NCI-H510A (cell line): ENCODE measurements at regions not wholly inside any gene's neighbourhood (a gene's known extent, or its start where the extent isn't known, plus 50 kb on each side); places are given as distances from the start of the nearest gene placed in this dataset.

Source experiments
- DNase-seq: peaks from one replicate; lab custom pipeline; 2025; lab: John Stamatoyannopoulos, UW

DNA sequence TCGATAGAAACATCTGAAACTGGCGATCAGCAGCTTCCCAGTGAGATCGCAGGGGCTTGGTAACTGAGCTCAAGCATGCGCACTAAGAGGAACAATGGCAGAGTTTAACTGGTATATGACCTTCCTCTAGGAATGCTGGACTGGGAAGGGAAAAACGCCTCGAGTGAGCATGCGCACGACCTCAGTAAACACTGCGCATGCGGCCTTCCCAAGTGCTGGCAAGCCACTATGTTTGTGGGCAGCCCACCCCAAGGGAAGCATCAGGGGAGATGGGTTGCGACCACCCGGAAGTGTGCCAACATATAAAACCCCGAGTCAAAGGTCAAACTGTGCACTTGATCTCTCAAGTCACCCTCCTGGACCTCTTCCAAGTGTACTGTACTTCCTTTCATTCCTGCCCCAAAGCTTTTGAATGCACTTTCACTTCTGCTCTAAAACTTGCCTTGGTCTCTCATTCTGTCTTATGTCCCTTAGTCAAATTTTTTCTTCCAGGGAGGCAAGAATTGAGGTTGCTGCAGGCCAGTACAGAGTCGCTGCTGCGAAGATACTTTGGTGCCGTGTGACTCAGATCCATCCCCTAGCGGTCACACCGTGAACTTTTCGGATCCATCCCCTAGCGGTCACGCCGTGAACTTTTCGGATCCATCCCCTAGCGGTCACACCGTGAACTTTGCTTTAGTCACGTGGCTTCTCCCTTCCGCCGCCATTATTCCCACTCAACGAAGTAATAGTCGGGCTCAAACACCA is 243.3 kb downstream of the FAM43A start:
- DNase-seq: no peak

DNA sequence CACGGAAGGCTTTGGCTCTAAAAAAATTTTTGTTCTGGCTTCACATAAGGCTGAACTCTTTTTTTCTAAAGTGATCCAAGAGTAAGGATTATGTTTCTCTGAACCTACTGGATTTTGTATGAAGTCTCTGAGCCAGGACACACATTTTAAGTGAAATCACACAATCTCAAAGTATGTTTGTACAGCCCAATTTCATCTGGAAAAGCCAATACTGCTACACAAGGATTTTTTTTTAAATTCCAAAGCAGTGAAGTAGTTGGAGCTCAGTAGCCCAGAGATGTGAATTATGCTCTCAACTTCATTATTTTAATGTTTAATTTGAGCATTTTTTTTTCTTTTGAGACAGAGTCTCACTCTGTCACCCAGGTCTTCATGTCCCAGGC is 243.9 kb downstream of the FAM43A start:
- DNase-seq: no peak

DNA sequence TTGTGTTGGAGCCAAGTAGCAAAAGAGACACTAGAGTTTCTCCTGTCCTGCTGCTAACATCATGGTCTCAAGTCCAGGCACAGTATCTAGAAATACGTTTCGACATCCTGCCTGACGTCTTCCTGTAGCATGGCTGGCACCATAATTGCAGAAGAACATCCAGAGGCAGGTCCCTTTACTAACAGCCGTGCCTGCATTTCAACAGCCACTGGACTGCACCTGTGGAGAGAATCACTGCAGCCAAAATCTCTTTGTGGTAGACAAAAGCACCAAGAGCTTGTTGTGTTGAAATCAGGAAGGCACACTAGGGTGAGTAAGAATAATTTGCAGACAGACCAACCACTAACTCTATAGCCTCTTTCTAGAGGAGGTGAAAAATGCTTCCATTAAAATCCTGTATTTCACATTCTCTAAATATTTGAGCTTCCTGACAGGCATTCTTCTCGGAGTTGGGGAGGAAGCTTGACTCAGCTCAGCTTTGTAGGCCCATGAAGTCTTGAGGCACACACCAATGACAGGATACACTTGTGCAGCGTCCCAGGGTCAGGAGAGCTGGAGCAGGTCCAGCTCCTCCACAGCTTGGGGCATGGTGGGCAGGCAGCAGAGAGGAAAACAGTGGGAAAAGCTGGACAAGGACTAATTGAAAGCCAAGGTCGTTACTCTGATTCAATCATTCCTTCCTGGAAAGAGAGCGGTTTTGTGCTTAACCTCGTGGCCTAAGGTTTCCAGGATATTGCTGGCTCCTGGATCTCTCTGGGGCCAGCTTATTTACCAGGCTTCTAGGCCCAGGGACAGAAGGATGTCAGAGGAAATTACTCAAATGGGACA is 244.9 kb downstream of the FAM43A start:
- no peak for DNase-seq

DNA sequence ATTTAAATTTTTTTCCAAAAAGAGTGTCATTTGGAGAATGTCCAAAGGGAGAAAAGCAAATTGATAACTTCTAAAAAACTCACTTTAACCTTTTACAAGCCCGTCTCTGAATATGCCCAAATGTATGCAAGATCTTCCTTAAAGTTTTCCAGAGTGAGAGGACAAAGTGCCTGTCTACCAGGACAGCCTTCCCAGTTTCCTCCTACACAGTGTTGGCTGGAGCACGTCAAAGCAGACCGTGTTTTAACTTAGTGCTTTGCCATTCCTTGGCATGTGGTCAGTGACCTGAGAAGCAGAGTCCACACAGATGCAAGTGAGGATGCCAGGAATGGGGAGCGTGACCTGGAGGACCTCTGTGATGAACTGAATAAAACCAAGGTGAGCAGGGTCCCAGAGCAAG is 245.7 kb downstream of the FAM43A start:
- DNase-seq: no peak

DNA sequence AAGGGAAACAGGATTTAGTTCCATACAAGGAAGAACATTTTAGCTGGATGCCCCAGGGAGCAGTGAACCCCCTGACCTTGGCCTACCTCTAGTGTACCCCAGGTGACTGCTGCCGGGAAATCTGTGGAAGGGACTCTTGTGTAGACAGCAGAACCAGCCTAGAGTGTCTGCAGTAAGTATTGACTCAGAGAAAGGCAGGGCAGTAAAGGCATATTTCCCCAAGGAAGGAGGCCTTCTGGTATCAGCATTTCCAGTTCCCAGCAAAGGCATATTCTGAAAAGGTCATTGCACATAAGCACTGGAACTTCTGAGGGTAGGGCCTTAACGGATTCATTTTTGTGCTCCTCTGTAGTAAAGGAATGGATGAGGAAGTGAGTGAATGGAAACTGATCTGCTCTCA is 246.2 kb downstream of the FAM43A start:
- DNase-seq: no peak

DNA sequence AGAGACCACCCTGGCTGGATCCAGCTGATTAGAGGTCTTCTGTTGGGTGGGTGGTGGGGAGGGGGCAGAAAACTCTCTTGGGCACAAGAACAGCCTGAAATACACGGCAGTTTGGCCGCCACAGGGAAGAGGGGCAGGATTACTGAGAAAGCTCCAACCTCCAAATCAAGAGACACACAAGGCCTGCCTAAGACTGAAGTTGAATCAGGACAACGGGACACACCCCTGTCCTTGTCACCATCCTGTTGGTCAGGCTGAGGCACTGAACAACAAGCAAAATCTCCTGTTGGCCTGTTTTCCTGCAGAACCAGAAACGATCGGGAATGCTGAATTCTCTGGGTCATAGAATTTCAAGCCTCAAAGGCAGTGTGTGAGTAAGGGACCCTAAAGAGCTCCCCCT is 247.8 kb downstream of the FAM43A start:
- DNase-seq: no peak

DNA sequence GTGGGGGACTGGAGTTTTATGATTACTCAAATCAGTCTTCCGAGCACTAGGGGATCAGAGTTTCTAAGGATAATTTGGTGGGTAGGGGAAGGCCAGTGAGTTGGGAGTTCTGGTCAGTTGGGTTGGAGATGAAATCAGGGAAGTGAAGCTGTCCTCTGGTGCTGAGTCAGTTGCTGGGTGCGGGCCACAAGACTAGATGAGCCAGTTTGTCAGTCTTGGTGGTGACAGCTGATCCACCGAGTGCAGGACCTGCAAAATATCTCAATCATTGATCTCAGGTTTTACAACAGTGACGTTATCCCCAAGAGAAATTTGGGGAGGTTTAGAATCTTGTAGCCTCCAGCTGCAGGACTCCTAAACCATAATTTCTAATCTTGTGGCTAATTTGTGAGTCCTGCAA is 249.4 kb downstream of the FAM43A start:
- DNase-seq: no peak

DNA sequence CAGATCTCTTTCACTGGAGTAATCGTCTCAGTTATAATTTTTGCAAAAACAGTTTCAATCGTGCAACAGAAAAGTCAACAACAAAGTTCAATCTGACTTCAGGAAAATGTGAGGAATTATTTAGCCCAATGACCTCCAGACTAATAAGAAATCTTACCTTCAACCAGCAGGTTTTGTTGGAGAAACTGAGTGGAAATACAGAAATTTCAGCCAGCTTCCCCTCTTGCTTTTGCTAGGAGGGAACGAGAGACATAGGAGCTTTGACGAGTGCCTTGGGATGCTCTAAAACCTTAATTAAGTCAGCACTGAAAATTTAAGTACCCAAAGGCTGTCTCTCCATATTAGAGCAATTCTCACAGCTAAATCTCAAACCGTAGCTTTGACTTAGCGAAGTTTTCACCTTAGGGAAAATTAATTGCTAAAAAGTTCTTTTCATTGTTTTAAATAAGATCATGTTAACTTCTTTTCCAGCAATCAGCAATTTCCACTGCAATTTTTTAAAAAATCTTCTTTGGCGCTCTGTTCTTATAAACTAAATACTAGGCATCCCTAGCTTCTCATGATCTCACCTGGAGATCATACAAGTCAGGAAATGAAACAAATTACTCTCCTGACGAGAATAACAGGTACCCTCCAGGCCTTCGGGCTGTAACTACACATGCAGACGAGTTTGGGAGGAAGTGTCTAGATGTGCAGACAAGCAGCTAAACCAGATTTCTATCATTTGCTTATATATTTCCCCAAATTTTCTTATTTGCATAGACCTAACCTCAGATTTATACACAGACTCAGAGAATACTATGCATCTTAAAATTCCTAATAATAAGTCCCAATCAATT is 250.2 kb downstream of the FAM43A start:
- DNase-seq: no peak

DNA sequence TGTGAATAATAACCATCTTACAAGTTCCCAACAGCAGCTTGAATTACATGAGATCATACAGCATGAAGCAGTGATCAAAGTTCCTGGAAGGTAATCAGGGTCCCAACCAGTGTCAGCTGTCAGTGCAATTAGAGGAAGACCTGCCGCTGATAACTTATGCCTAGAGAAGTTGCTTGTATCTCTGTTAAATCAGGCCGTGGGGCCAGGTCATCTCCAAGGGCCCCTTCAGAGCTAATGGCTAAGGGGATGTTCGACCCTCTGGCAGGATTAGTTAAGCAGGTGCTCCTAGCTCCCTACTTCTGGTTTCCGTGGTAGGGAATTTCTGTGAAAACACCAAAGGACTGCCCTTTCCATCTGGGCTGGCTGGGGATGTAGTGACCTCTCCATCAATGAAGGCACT is 251.0 kb downstream of the FAM43A start:
- DNase-seq: no peak

DNA sequence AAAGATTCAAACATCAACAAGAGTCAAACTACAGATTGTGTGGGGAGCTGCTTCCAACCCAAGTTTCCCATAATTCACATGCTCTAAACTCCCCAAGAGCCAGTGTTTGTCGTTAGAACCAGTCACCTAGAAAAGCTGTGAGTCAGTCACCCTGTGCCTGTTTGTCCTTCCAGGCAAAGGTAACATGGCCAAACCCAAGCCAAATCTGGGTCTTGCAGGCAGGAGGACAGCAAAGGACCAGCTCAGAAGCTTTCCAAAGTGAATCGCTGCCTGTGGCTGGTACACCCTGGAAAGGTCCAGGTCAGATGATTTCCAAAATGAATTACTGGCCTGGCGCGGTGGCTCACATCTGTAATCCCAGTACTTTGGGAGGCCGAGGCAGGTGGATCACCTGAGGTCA is 251.5 kb downstream of the FAM43A start:
- no peak for DNase-seq

DNA sequence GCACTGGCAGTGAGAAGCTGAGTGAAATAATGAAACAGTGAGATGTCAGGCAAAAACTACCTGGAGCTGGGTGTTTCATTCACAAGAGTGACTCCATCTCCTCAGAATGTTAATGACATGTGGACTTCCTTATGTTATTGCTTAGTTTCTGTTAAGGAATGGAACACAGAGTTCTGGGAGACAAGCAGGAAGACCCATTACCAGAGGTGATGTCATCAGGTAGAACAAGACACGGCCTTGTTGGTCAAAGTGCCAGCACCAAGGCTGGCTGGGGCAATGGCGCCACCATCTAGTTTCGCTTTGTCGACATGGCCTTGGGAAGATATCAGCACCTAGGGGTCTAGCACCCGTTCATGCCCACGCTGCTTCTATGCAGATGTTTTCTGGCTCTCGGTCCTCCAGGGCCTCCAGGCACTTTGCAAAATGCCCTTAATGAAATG is 252.2 kb downstream of the FAM43A start:
- DNase-seq: no peak

DNA sequence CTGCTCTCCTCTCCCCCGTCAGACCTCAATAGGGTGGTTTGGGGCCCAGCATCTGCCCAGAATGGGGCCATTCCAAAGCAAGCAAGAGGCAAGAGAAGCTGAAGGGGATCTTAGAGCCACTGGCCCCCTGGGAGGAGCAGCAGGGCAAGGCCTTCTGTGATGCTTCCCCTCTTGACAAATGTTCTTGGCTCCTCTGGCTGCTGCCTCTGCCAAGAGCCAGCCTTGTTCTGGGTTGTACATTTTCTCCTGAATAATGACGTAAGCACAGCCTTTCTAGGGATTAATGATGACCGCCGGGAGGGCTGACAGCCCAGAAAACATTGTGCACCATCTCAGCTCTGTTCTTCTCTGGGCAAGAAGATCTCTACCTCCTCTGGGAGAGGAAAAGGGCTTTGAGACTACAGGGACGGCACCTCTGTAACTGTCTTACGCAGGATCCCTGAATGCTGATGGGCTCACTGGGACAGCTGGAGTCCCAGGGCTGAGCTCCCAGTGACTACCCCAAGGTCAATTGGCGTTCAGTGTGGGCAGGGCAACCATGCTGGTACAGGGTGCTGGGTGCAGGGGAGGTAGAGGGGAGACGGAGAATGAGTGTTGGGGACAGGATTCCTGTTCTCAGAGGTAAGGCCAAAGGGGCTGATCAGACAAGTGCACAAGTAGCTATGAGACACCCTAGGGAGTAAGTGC is 253.3 kb downstream of the FAM43A start:
- DNase-seq: no peak

DNA sequence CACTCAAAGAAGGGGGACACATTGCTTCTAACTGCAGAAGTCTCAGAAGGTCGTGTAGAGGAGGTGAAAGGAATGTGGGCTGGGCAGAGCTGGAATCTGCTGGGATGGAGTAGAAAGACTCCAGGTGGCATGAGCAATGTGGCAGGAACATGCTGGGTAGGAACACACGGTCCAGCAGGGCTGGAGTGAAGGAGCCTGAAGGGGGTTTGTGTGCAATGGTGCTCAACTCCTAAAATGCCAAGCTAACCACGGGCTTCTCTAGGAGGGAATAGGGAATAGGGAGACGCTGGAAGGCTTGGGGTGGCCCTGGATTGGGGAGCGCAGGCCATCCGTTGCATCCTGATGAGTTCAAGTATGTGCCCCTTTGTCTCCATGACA is 253.8 kb downstream of the FAM43A start:
- DNase-seq: no peak

DNA sequence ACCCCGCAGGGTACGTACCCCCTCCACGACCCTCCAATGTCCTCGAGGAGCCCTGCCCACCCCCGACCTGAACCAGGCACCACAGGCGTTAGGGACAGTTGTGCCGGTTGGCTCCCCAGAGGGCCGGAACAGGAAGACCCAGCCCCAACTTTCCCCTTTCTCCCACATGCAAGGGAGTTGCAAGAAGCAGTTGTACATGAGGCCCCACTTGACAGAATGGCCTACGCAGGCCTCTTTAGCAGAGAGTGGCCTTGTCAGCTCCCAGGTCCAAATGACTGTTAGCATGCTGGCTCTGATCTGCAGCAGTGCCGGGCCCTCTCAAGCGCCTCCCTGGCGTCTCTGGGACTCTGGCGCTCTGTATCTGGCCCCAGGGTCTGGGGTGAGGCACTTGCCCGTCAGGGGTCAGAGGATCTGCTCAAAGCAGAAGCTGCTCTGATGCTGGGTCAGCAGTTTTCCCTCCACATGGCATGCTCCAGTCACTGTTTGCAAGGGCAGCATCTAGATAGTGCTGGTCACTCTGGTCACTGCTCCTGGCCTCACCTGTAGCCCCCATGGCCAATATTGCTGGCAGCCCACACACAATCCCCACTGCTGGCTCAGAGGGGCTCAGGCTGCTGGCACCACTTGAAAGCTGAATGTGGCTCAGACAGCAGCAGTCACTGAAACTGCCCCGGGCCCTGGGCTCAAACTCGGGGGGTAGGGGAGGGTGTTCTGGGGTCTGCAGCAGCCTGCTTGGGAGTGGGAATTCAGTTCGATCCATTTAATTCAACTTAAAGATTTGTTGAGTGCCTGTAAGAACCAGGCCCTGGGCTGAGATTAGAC is 254.5 kb downstream of the FAM43A start:
- no peak for DNase-seq

DNA sequence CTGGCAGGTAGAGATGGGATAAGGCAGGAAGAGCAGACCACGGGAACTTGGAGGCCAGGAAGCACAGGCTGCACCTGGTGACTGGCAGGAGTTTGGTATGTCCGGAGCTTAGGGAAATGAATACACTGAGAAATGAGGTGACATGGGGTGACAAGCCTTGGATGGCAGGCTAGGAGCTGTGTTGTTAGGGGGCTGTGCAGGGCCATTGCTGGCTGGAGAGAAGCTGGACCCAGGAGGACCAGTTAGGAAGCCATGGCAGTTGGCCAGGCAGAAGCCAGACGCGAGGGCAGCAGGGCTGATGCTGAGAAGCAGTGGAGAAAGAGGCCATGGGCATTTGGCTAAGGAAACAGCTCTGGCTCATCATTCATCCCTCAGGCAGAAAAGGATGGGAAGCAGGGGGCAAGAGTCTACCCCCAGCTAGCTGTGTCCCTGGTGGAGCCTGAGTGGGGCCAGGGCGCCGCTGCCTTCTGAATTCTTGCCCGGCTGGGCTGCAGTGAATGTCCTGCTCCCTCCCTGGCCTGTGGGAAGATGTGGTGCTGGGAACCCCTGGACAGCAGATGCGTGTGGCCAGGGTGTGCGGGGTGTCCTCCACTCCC is 255.8 kb downstream of the FAM43A start:
- DNase-seq: no peak

DNA sequence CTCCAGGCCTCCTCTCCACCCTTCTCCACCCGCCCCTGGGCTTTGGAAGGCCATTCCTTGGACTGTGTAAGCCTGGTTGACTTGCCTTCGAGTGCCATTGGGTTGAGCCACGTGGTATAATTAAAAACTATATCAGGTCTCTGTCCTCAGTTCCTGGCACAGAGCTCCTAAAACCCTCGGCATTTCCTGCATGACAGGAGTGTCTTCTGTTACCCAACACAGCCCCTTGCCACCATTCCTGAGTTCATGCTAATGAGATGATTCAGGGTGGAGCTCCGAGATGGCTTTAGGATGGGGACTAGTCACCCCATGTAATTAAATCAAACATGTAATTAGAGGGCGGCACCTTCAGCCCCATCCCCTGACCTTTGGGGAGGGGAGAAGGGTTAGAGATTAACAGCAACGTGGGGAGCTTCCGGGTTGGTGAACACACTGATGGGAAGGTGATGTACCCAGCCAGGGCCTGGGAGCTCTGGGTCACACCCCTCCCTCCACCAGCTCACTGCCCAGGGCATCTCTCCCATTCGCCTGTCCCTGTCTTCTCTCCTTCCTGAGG is 256.4 kb downstream of the FAM43A start:
- no peak for DNase-seq

DNA sequence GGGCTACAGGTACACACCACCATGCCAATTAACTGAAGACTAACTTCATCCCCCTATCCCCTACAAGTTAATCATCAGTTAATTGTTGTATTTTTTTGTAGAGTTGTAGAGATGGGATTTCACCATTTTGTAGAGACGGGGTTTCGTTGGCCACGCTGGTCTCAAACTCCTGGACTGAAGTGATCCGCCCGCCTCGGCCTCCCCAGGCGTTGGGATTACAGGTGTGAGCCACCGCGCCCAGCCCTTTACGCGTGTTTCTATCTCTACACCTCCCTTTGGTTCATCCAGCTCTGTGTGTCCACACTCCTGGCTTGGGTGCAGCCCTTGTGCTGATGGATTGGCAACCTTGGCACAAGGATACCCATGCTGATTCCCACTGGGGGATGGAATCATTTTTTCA is 258.8 kb downstream of the FAM43A start:
- DNase-seq: no peak

DNA sequence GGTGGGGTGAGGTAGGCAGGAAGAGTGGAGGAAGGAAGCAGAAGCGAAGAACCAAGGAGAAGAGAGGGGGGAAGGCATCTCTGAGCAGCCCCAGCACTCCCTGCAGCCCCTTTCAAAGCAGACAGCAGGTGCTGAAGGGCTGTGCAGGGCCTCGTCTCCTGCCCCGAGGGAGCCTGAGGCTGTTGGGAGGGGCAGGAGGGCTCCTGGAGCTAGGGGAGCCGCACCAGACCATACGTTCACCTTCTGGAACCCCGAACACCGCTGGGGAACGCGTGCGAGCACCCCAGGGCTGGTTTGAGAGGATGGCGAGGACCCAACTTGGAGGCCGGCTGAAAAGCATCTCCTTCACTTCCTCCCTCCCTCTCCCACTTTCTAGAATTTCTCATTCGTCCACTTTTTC is 259.8 kb downstream of the FAM43A start:
- no peak for DNase-seq

DNA sequence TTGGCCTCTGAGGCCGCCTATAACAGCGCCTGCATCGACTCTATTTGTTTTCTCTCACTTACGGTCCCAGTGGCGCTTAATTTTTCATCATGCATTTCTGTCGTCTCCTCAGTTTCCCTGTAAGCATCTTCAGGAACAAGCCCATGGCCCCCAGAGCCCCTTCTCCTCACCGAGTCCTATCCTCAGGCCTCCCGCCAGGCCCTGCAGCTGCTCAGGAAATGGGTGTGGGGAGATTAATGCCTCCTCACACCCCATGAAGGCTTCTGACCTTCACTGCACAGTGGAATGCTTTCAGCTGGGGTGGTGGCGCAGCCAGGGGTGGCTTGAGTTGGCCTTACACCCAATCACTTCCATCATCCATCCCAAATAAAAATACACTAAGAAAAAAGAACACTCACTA is 260.4 kb downstream of the FAM43A start:
- no peak for DNase-seq

DNA sequence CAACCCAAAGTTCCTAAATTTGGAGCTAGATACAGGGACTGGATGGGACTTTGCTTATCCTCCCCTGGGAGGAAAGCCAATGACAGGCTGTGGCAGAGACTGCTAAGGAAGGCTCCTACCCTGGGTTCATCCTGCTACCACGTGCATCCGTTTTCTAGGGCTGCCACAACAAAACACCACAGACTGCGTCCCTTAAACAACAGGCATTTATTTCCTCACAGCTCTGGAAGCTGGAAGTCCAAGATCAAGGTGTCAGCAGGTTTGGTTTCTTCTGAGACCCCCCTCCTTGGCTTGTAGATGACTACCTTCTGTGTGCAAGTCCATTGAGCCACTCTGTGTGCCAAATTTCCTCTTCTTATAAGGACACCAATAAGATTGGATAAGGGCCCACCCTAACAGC is 263.9 kb downstream of the FAM43A start:
- DNase-seq: no peak
